ENCODE measurements at regions not wholly inside any gene's neighbourhood (a gene's known extent, or its start where the extent isn't known, plus 50 kb on each side); places are given as distances from the start of the nearest gene placed in this dataset.

- no peaks in the 10 kb centered on the region for H3K36me3 Mint-ChIP-seq (ENCODE audit: insufficient read depth, unreplicated experiment)
- no TSS peak for BruUV-seq (replicated peaks)
- H3K4me1 Mint-ChIP-seq (ENCODE audit: insufficient read depth, unreplicated experiment), result no peaks in the 10 kb centered on the region
- H3K27me3 Mint-ChIP-seq (ENCODE audit: insufficient read depth, unreplicated experiment), result no peaks in the 10 kb centered on the region
- ChIA-PET POLR2A (no interaction called here), CTCF (no interaction called here)
- DNase-seq (ENCODE audit: unreplicated experiment), result no peak
- H3K9me3 Mint-ChIP-seq (ENCODE audit: unreplicated experiment), result peaks cover 8% of the 10 kb centered on the region
- H3K4me3 Mint-ChIP-seq (ENCODE audit: unreplicated experiment), result no peak overlapping the region
- TF ChIP-seq, protein P1, sequence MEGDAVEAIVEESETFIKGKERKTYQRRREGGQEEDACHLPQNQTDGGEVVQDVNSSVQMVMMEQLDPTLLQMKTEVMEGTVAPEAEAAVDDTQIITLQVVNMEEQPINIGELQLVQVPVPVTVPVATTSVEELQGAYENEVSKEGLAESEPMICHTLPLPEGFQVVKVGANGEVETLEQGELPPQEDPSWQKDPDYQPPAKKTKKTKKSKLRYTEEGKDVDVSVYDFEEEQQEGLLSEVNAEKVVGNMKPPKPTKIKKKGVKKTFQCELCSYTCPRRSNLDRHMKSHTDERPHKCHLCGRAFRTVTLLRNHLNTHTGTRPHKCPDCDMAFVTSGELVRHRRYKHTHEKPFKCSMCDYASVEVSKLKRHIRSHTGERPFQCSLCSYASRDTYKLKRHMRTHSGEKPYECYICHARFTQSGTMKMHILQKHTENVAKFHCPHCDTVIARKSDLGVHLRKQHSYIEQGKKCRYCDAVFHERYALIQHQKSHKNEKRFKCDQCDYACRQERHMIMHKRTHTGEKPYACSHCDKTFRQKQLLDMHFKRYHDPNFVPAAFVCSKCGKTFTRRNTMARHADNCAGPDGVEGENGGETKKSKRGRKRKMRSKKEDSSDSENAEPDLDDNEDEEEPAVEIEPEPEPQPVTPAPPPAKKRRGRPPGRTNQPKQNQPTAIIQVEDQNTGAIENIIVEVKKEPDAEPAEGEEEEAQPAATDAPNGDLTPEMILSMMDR (IDR thresholded peaks at IDR 0.05; ENCODE audit: unreplicated experiment), result no peak
- intact Hi-C loops (cut with micrococcal nuclease), result no loop called here
- no peak overlapping the region for H3K27ac Mint-ChIP-seq (ENCODE audit: low read depth, unreplicated experiment)
These were observed 175.6 kb upstream of the FOXN2 start for GRCh38 chr2:48138898-48139297.

DNA sequence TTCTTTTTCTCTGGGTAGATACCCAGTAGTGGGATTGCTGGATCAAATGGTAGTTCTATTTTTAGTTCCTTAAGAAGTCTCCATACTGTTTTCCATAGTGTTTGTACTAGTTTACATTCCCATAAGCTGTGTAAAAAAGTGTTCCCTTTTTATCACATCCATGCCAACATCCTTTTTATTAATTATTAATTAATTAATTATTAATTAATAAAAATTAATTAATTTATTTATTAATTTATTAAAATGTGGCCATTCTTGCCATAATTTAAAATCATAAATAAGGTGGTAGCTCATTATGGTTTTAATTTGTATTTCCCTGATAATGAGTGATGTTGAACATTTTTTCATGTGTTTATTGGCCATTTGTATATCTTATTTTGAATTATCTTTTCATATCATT, 173.9 kb upstream of the FOXN2 start:
- DNase-seq (ENCODE audit: unreplicated experiment), result no peak
- no peaks in the 10 kb centered on the region for H3K4me1 Mint-ChIP-seq (ENCODE audit: insufficient read depth, unreplicated experiment)
- ChIA-PET CTCF (no interaction called here), POLR2A (no interaction called here)
- H3K9me3 Mint-ChIP-seq (ENCODE audit: unreplicated experiment), result peaks cover 6% of the 10 kb centered on the region
- no peaks in the 10 kb centered on the region for H3K27me3 Mint-ChIP-seq (ENCODE audit: insufficient read depth, unreplicated experiment)
- H3K27ac Mint-ChIP-seq (ENCODE audit: low read depth, unreplicated experiment), result no peak overlapping the region
- H3K4me3 Mint-ChIP-seq (ENCODE audit: unreplicated experiment), result no peak overlapping the region
- no peaks in the 10 kb centered on the region for H3K36me3 Mint-ChIP-seq (ENCODE audit: insufficient read depth, unreplicated experiment)
- intact Hi-C loops (cut with micrococcal nuclease), result no loop called here
- BruUV-seq (replicated peaks), result no TSS peak
- TF ChIP-seq, protein P1 (IDR thresholded peaks at IDR 0.05; ENCODE audit: unreplicated experiment), result no peak

GRCh38 chr2:48144777-48145176, 169.7 kb upstream of the FOXN2 start:
- no TSS peak for BruUV-seq (replicated peaks)
- Mint-ChIP-seq H3K36me3 (ENCODE audit: insufficient read depth, unreplicated experiment) (no peaks in the 10 kb centered on the region), H3K4me1 (ENCODE audit: insufficient read depth, unreplicated experiment) (no peaks in the 10 kb centered on the region), H3K27me3 (ENCODE audit: insufficient read depth, unreplicated experiment) (no peaks in the 10 kb centered on the region), H3K9me3 (ENCODE audit: unreplicated experiment) (no peaks in the 10 kb centered on the region), H3K4me3 (ENCODE audit: unreplicated experiment) (no peak overlapping the region), H3K27ac (ENCODE audit: low read depth, unreplicated experiment) (no peak overlapping the region)
- ChIA-PET POLR2A (no interaction called here), CTCF (interaction anchor here (1.2 kb wide), 1 partner anchor 315 kb away, joined by 3 read pairs; no protein-coding TSS in a partner anchor)
- intact Hi-C loops (cut with micrococcal nuclease), result no loop called here
- peak; percentile 12 for DNase-seq (ENCODE audit: unreplicated experiment)
- TF ChIP-seq, protein P1 (IDR thresholded peaks at IDR 0.05; ENCODE audit: unreplicated experiment), result no peak

- H3K27ac Mint-ChIP-seq (ENCODE audit: low read depth, unreplicated experiment), result no peak overlapping the region
- no peaks in the 10 kb centered on the region for H3K9me3 Mint-ChIP-seq (ENCODE audit: unreplicated experiment)
- H3K4me1 Mint-ChIP-seq (ENCODE audit: insufficient read depth, unreplicated experiment), result no peaks in the 10 kb centered on the region
- POLR2A ChIA-PET, result interaction anchor here (1.0 kb wide), 1 partner anchor 285 kb away, joined by 3 read pairs; no protein-coding TSS in a partner anchor
- H3K36me3 Mint-ChIP-seq (ENCODE audit: insufficient read depth, unreplicated experiment), result no peaks in the 10 kb centered on the region
- DNase-seq (ENCODE audit: unreplicated experiment), result no peak
- no TSS peak for BruUV-seq (replicated peaks)
- TF ChIP-seq, protein P1 (IDR thresholded peaks at IDR 0.05; ENCODE audit: unreplicated experiment), result no peak
- no peaks in the 10 kb centered on the region for H3K27me3 Mint-ChIP-seq (ENCODE audit: insufficient read depth, unreplicated experiment)
- no peak overlapping the region for H3K4me3 Mint-ChIP-seq (ENCODE audit: unreplicated experiment)
- CTCF ChIA-PET, result interaction anchor here (0.5 kb wide), 2 partner anchors 9 to 252 kb away, joined by 3 to 4 read pairs; no protein-coding TSS in a partner anchor
- intact Hi-C loops (cut with micrococcal nuclease), result no loop called here
These were observed 168.5 kb upstream of the FOXN2 start for GRCh38 chr2:48145845-48146452.

Data from MCF 10A (cell line).